ENCODE measurements at regions not wholly inside any gene's neighbourhood (a gene's known extent, or its start where the extent isn't known, plus 50 kb on each side); places are given as distances from the start of the nearest gene placed in this dataset.

- H3K4me1 ChIP-seq (ENCODE audit: insufficient read depth, low read length, severe bottlenecking), result no peaks in the 10 kb centered on the region
- H3K79me2 ChIP-seq (ENCODE audit: insufficient read depth, low read length), result no peaks in the 10 kb centered on the region
- H3K4me2 ChIP-seq (ENCODE audit: low read length), result no peak overlapping the region
- no peak overlapping the region for H3K27ac ChIP-seq (ENCODE audit: low read depth, low read length, poor library complexity, severe bottlenecking)
- no peaks in the 10 kb centered on the region for H3K9me2 ChIP-seq (ENCODE audit: low read depth, low read length)
- H3K4me3 ChIP-seq (ENCODE audit: low read depth, low read length, poor library complexity, severe bottlenecking), result no peak overlapping the region
- no peak for TF ChIP-seq CTCF (IDR thresholded peaks at IDR 0.05; ENCODE audit: low read length)
- TF ChIP-seq EZH2 (IDR thresholded peaks at IDR 0.05; ENCODE audit: borderline replicate concordance, low read length), result no peak
- H3F3A ChIP-seq (ENCODE audit: insufficient read depth, low read length), result no peaks in the 10 kb centered on the region
- H3K27me3 ChIP-seq (ENCODE audit: insufficient read depth, low read length), result no peaks in the 10 kb centered on the region
- no peaks in the 10 kb centered on the region for H4K20me1 ChIP-seq (ENCODE audit: insufficient read depth, low read length)
- H3K9me3 ChIP-seq (ENCODE audit: low read length), result no peaks in the 10 kb centered on the region
- no peak overlapping the region for H3K9ac ChIP-seq (ENCODE audit: low read length)
- H3K36me3 ChIP-seq (ENCODE audit: insufficient read depth, low read length), result no peaks in the 10 kb centered on the region
- no peak overlapping the region for H2AFZ ChIP-seq (ENCODE audit: low read length)
Measured at GRCh38 chr2:220246386-220246785, 619.0 kb downstream of the SLC4A3 start.

- no peaks in the 10 kb centered on the region for H3K4me1 ChIP-seq (ENCODE audit: insufficient read depth, low read length, severe bottlenecking)
- H3F3A ChIP-seq (ENCODE audit: insufficient read depth, low read length), result no peaks in the 10 kb centered on the region
- no peak for TF ChIP-seq EZH2 (IDR thresholded peaks at IDR 0.05; ENCODE audit: borderline replicate concordance, low read length)
- TF ChIP-seq CTCF (IDR thresholded peaks at IDR 0.05; ENCODE audit: low read length), result no peak
- no peaks in the 10 kb centered on the region for H3K9me2 ChIP-seq (ENCODE audit: low read depth, low read length)
- H4K20me1 ChIP-seq (ENCODE audit: insufficient read depth, low read length), result no peaks in the 10 kb centered on the region
- no peak overlapping the region for H3K27ac ChIP-seq (ENCODE audit: low read depth, low read length, poor library complexity, severe bottlenecking)
- H3K9me3 ChIP-seq (ENCODE audit: low read length), result no peaks in the 10 kb centered on the region
- no peak overlapping the region for H3K4me2 ChIP-seq (ENCODE audit: low read length)
- no peaks in the 10 kb centered on the region for H3K79me2 ChIP-seq (ENCODE audit: insufficient read depth, low read length)
- no peak overlapping the region for H2AFZ ChIP-seq (ENCODE audit: low read length)
- H3K36me3 ChIP-seq (ENCODE audit: insufficient read depth, low read length), result no peaks in the 10 kb centered on the region
- no peak overlapping the region for H3K4me3 ChIP-seq (ENCODE audit: low read depth, low read length, poor library complexity, severe bottlenecking)
- H3K9ac ChIP-seq (ENCODE audit: low read length), result no peak overlapping the region
- no peaks in the 10 kb centered on the region for H3K27me3 ChIP-seq (ENCODE audit: insufficient read depth, low read length)
Measured at GRCh38 chr2:220247588-220248350, 620.3 kb downstream of the SLC4A3 start.

GRCh38 chr2:220259662-220260061 is 632.2 kb downstream of the SLC4A3 start:
- no peak overlapping the region for H3K9ac ChIP-seq (ENCODE audit: low read length)

More at GRCh38 chr2:220259662-220260061, 632.2 kb downstream of the SLC4A3 start:
- H3K4me3 ChIP-seq (ENCODE audit: low read depth, low read length, poor library complexity, severe bottlenecking), result no peak overlapping the region
- no peaks in the 10 kb centered on the region for H3K27me3 ChIP-seq (ENCODE audit: insufficient read depth, low read length)
- no peaks in the 10 kb centered on the region for H3K79me2 ChIP-seq (ENCODE audit: insufficient read depth, low read length)
- no peaks in the 10 kb centered on the region for H4K20me1 ChIP-seq (ENCODE audit: insufficient read depth, low read length)
- no peak overlapping the region for H3K27ac ChIP-seq (ENCODE audit: low read depth, low read length, poor library complexity, severe bottlenecking)
- H2AFZ ChIP-seq (ENCODE audit: low read length), result no peak overlapping the region
- H3K4me1 ChIP-seq (ENCODE audit: insufficient read depth, low read length, severe bottlenecking), result no peaks in the 10 kb centered on the region
- no peaks in the 10 kb centered on the region for H3K36me3 ChIP-seq (ENCODE audit: insufficient read depth, low read length)
- TF ChIP-seq CTCF (IDR thresholded peaks at IDR 0.05; ENCODE audit: low read length), result no peak
- no peaks in the 10 kb centered on the region for H3K9me2 ChIP-seq (ENCODE audit: low read depth, low read length)
- H3K4me2 ChIP-seq (ENCODE audit: low read length), result no peak overlapping the region
- H3F3A ChIP-seq (ENCODE audit: insufficient read depth, low read length), result no peaks in the 10 kb centered on the region
- no peaks in the 10 kb centered on the region for H3K9me3 ChIP-seq (ENCODE audit: low read length)

Measured in OCI-LY1 (cell line).